Ascending aorta (tissue), 2 donors: ENCODE measurements at regions not wholly inside any gene's neighbourhood (a gene's known extent, or its start where the extent isn't known, plus 50 kb on each side); places are given as distances from the start of the nearest gene placed in this dataset.

Experiments used
- DNase-seq, 2 donors: peaks; one replicate each; pipeline ENCODE4 v3.0.0-alpha.2; 2019; ENCODE audit warnings: low spot score in 2 of 2
- H3K27ac ChIP-seq, 2 donors: fragments of 200-600 bp; sonication (generic); one replicate each; pipeline ENCODE4 v1.5.1; 2016 to 2017; ENCODE audit warnings: mild to moderate bottlenecking in 1 of 2
- H3K27me3 ChIP-seq: fragments of 200-600 bp; sonication (generic); one replicate; pipeline ENCODE4 v1.5.1; 2017
- H3K36me3 ChIP-seq, 2 donors: fragments of 200-600 bp; sonication (generic); one replicate each; pipeline ENCODE4 v1.5.1; 2016
- H3K4me1 ChIP-seq, 2 donors: fragments of 200-600 bp; sonication (generic); one replicate each; pipeline ENCODE4 v1.5.1; 2016 to 2017; ENCODE audit warnings: mild to moderate bottlenecking in 1 of 2
- H3K4me3 ChIP-seq, 2 donors: fragments of 200-600 bp; sonication (generic); one replicate each; pipeline ENCODE4 v1.5.1; 2016 to 2017; ENCODE audit warnings: mild to moderate bottlenecking in 1 of 2
- H3K9me3 ChIP-seq, 2 donors: fragments of 200-600 bp; sonication (generic); one replicate each; pipeline ENCODE4 v1.5.1; 2016
- CTCF ChIP-seq, 3 experiments: fragments of 200-600 bp in 2 of 3; fragments of 450-650 bp in 1 of 3; sonication (generic) in 2 of 3; IDR thresholded peaks; one replicate each; pipeline ENCODE4 v1.5.1; 2016 to 2019; ENCODE audit warnings: antibody characterized with exemption in 3 of 3, mild to moderate bottlenecking in 1 of 3, moderate library complexity in 1 of 3
- intact Hi-C: fragments of 100-400 bp; cut with DNase I; formaldehyde crosslinking; loops from one replicate; pipeline ENCODE4 v1.15.1; 2023

- no peak for TF ChIP-seq CTCF (IDR thresholded peaks at IDR 0.05)
- intact Hi-C loops: no loop called here
- DNase-seq: no peak
- peaks cover 0 to 8% of the 10 kb centered on the region in 2 donors for H3K9me3 ChIP-seq
- H3K4me3 ChIP-seq: no peak overlapping the region
- H3K36me3 ChIP-seq: no peaks in the 10 kb centered on the region
- no peaks in the 10 kb centered on the region for H3K27me3 ChIP-seq
- H3K4me1 ChIP-seq: no peaks in the 10 kb centered on the region
- H3K27ac ChIP-seq: no peak overlapping the region
Measured at GRCh38 chr10:78188446-78188845, 154.8 kb downstream of the RPS24 start.

- Histone ChIP-seq H3K9me3 (peaks cover 0 to 8% of the 10 kb centered on the region in 2 donors), H3K27ac (no peak overlapping the region), H3K36me3 (no peaks in the 10 kb centered on the region), H3K4me1 (no peaks in the 10 kb centered on the region), H3K4me3 (no peak overlapping the region), H3K27me3 (no peaks in the 10 kb centered on the region)
- TF ChIP-seq CTCF (IDR thresholded peaks at IDR 0.05): no peak
- intact Hi-C loops: no loop called here
- DNase-seq: no peak
Measured at GRCh38 chr10:78190051-78190825, 156.6 kb downstream of the RPS24 start.

GRCh38 chr10:78191301-78191700, 157.6 kb downstream of the RPS24 start:
- no peak for DNase-seq
- no peaks in the 10 kb centered on the region for H3K27me3 ChIP-seq
- intact Hi-C loops: no loop called here

GRCh38 chr10:78193189-78193588, 159.5 kb downstream of the RPS24 start:
- H3K27ac ChIP-seq: no peak overlapping the region
- intact Hi-C loops: no loop called here
- H3K36me3 ChIP-seq: no peaks in the 10 kb centered on the region
- H3K4me3 ChIP-seq: no peak overlapping the region
- H3K4me1 ChIP-seq: no peaks in the 10 kb centered on the region
- DNase-seq: no peak
- H3K27me3 ChIP-seq: no peaks in the 10 kb centered on the region
- peaks cover 0 to 8% of the 10 kb centered on the region in 2 donors for H3K9me3 ChIP-seq
- TF ChIP-seq CTCF (IDR thresholded peaks at IDR 0.05): no peak

More at GRCh38 chr10:78191301-78191700, 157.6 kb downstream of the RPS24 start:
- Histone ChIP-seq H3K36me3 (no peaks in the 10 kb centered on the region), H3K27ac (no peak overlapping the region), H3K9me3 (peaks cover 0 to 8% of the 10 kb centered on the region in 2 donors), H3K4me1 (no peaks in the 10 kb centered on the region), H3K4me3 (no peak overlapping the region)
- TF ChIP-seq CTCF (IDR thresholded peaks at IDR 0.05): no peak

GRCh38 chr10:78194050-78194449, 160.4 kb downstream of the RPS24 start:
- no peak overlapping the region for H3K4me3 ChIP-seq
- peaks cover 0 to 8% of the 10 kb centered on the region in 2 donors for H3K9me3 ChIP-seq
- H3K4me1 ChIP-seq: no peaks in the 10 kb centered on the region
- H3K27ac ChIP-seq: no peak overlapping the region
- H3K27me3 ChIP-seq: no peaks in the 10 kb centered on the region
- intact Hi-C loops: no loop called here
- no peak for DNase-seq
- no peaks in the 10 kb centered on the region for H3K36me3 ChIP-seq
- TF ChIP-seq CTCF (IDR thresholded peaks at IDR 0.05): no peak
